ENCODE measurements at regions not wholly inside any gene's neighbourhood (a gene's known extent, or its start where the extent isn't known, plus 50 kb on each side); places are given as distances from the start of the nearest gene placed in this dataset.
A peak's percentile ranks its signal among the peaks of the same experiment; 100 is the strongest.

DNA sequence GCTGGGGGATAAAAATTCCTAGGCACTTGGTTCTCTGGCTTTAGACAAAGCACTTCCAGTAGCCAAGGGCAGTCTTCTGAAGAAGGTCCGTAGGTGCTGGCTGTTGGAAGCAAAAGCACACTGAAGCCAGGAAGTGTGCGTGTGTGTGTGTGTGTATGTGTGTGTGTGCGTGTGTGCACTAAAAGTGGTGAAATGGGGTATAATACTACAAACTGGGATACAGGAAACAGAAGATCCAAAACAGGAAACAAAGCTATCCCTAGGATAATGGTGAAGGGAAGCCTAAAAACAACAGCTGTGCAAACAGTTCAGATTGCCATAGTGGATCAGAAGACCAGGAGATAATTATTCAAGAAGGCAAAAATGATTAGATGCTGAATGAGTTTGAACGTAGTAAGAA, 103.4 kb downstream of the IL20RB start:
- in situ Hi-C loops (cut with MboI; ENCODE audit: low pct_unique_long_range_greater_than_20kb, low sequenced_read_pairs), result no loop called here
- DNase-seq, result no peak

DNA sequence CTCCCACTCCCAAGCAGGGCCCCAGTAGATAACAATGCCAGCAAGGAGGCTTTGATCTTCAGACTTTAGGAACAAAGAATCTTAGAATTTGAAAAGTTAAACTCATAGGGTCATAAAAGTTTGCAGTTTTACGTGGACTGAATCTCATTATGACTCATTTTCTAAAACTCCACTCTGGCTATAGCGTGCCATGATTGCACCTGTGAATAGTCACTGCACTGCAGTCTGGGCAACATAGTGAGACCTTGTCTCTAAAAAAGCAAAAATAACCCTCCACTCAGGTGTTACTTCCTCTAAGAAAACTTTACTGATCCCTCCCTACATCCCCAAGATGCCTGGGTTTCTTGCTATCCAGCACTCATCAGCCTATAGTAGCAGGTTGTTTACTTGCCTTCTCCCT, 104.5 kb downstream of the IL20RB start:
- DNase-seq, result no peak

GRCh38 chr3:137065381-137065780, 107.6 kb downstream of the IL20RB start:
- no peak for DNase-seq
- in situ Hi-C loops (cut with MboI; ENCODE audit: low pct_unique_long_range_greater_than_20kb, low sequenced_read_pairs), result no loop called here

More for the DNA sequence above, 104.5 kb downstream of the IL20RB start:
- in situ Hi-C loops (cut with MboI; ENCODE audit: low pct_unique_long_range_greater_than_20kb, low sequenced_read_pairs), result no loop called here

GRCh38 chr3:137066092-137066491, 108.3 kb downstream of the IL20RB start:
- in situ Hi-C loops (cut with MboI; ENCODE audit: low pct_unique_long_range_greater_than_20kb, low sequenced_read_pairs), result no loop called here
- DNase-seq, result no peak

DNA sequence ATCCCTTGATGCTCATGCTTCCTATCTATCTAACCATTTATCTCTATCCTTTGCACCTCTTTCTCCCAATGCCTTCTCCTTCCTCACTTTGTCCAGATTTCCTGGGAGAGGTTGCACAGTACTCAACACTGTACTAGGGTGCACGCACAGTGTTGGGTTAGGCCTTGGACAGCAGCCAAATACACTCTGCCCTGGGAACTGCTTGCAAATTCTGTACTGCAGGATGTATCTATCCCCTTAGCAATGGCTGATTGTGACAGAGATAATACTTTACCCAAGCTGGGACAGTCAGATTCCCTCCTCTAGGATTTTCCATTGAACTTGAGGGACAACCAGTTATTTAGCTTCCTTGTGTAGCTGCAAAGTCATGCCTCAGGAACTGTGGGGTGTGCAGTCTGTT, 113.3 kb downstream of the IL20RB start:
- in situ Hi-C loops (cut with MboI; ENCODE audit: low pct_unique_long_range_greater_than_20kb, low sequenced_read_pairs), result no loop called here
- no peak for DNase-seq

- in situ Hi-C loops (cut with MboI; ENCODE audit: low pct_unique_long_range_greater_than_20kb, low sequenced_read_pairs), result no loop called here
- no peak for DNase-seq
Measured at GRCh38 chr3:137075020-137075419, 117.2 kb downstream of the IL20RB start.

DNA sequence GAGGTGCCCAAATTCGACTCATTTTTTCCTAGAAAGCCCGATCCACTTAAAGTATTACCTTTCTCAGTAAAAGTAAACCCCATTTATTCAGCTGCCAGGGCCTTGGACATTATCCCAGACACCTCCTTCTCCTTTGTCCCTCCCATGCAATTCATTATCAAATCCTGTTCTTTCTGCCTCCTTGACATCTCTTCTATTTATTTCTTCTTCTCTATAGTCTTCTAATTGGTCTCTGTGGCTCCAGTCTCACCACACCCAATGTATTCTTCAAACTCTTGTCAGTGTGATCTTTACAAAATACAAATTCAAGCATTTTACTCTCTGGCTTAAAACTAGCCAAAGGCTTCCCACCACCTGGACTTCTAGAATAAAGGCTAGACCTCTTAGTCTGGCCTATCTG, 120.3 kb downstream of the IL20RB start:
- in situ Hi-C loops (cut with MboI; ENCODE audit: low pct_unique_long_range_greater_than_20kb, low sequenced_read_pairs), result no loop called here
- DNase-seq, result no peak

- no peak for DNase-seq
- in situ Hi-C loops (cut with MboI; ENCODE audit: low pct_unique_long_range_greater_than_20kb, low sequenced_read_pairs), result no loop called here
Measured at GRCh38 chr3:137079571-137079970, 121.8 kb downstream of the IL20RB start.

- DNase-seq, result no peak
Measured at GRCh38 chr3:137081711-137082110, 123.9 kb downstream of the IL20RB start.

GRCh38 chr3:137082763-137083162, 125.0 kb downstream of the IL20RB start:
- in situ Hi-C loops (cut with MboI; ENCODE audit: low pct_unique_long_range_greater_than_20kb, low sequenced_read_pairs), result no loop called here
- no peak for DNase-seq

More at GRCh38 chr3:137081711-137082110, 123.9 kb downstream of the IL20RB start:
- in situ Hi-C loops (cut with MboI; ENCODE audit: low pct_unique_long_range_greater_than_20kb, low sequenced_read_pairs), result no loop called here

- no peak for DNase-seq
- in situ Hi-C loops (cut with MboI; ENCODE audit: low pct_unique_long_range_greater_than_20kb, low sequenced_read_pairs), result no loop called here
Measured at GRCh38 chr3:137083332-137083731, 125.5 kb downstream of the IL20RB start.

DNA sequence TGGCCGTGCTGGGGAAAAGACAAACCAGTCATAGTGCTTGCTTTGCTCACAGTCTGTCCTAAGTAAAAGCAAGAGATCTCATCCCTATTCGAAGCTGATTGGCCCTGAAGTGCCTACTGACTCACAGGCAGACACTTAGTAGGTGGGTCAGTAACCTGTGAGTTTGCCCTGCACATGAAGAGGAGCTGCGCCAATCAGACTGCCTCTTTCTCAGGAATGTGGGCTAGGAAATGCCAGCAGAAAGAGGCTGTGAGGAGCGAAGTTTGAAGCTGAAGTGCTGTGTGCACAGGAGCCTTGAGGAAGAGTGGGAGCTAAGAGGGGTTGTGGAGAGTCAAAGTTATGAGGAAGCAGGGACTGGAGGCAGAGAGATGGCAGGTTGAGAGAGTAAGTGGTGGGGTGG, 126.8 kb downstream of the IL20RB start:
- in situ Hi-C loops (cut with MboI; ENCODE audit: low pct_unique_long_range_greater_than_20kb, low sequenced_read_pairs), result no loop called here
- no peak for DNase-seq

- no peak for DNase-seq
- in situ Hi-C loops (cut with MboI; ENCODE audit: low pct_unique_long_range_greater_than_20kb, low sequenced_read_pairs), result no loop called here
Measured at GRCh38 chr3:137097386-137097785, 139.6 kb downstream of the IL20RB start.

GRCh38 chr3:137097852-137098251, 140.1 kb downstream of the IL20RB start:
- in situ Hi-C loops (cut with MboI; ENCODE audit: low pct_unique_long_range_greater_than_20kb, low sequenced_read_pairs), result no loop called here
- DNase-seq, result no peak

DNA sequence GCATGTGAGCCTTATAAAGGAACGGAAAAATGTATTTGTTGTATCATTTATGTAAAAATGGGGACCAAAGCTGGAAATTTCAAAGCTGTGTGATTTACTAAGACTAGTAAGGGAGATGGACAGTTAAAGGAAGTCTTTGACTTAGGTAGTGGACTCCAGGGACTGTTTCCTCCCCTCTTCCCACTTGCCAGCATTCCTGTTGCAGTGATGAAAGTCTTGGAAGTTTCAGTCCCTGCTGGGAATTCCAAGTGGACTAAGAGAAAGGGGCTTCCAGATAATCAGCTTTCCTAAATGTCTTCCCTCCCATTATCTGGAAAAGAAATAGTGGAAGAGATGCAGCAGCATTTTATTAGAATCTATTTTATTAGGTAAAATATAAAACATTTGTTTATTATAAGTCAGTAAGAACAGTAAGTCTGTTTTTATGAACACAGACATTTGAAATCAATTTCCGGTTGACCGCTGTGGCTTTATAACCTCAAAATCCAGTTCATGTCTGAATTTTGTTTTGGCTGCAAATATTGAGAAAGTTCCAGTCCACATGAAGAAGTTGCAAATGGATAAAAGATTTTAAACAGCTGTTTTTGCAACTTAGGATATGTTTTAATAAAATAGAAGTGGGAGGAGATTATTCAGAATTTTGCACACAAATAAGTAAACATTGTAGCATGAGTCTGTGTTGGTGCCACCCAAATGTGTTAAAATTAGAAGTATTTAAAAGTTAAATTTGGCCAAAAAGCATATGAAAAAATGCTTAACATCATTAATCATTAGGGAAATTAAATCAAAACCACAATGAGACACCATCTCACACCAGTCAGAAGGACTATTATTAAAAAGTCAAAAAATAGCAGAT, 141.8 kb downstream of the IL20RB start:
- in situ Hi-C loops (cut with MboI; ENCODE audit: low pct_unique_long_range_greater_than_20kb, low sequenced_read_pairs), result no loop called here

GRCh38 chr3:137100326-137100725, 142.5 kb downstream of the IL20RB start:
- in situ Hi-C loops (cut with MboI; ENCODE audit: low pct_unique_long_range_greater_than_20kb, low sequenced_read_pairs), result no loop called here
- DNase-seq, result no peak

More for the DNA sequence above, 141.8 kb downstream of the IL20RB start:
- DNase-seq, result no peak

GRCh38 chr3:137103739-137104138, 146.0 kb downstream of the IL20RB start:
- in situ Hi-C loops (cut with MboI; ENCODE audit: low pct_unique_long_range_greater_than_20kb, low sequenced_read_pairs), result no loop called here
- DNase-seq, result no peak

DNA sequence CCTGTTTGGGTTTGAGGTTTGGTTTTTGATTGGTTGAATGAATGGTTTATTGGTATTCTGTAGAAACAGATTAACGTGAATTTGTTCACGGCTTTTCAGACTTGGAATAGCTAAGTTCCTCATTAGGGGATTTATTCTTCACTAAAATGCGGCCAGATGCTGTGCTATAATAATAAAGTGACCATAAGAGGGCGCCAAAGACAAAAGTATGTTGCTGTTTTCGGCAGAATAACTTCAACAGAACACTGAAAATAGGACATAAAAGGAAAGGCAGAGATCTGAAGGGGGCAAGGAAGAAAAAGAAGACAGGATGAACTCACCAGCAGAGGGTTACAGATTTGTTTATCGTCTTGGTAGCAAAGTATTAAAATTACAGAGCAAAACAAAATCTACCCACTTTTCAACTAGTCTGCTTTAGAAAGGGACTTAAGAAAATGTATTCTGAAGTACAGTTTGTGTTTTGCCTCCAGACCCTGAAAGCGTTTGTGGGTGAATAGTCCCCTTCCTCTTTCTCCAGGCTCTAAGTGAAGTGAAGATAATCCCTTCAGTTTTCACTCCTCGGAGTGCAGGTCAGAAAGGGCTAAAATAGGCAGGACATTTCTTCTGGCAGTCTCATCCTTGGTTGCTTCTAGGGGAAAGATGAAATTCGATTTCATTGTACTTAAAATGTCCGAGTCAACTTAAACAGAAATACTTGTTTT, 147.6 kb downstream of the IL20RB start:
- in situ Hi-C loops (cut with MboI; ENCODE audit: low pct_unique_long_range_greater_than_20kb, low sequenced_read_pairs), result no loop called here
- peak; percentile 88 for DNase-seq

GRCh38 chr3:137106612-137107240, 148.9 kb downstream of the IL20RB start:
- in situ Hi-C loops (cut with MboI; ENCODE audit: low pct_unique_long_range_greater_than_20kb, low sequenced_read_pairs), result no loop called here
- no peak for DNase-seq
